ENCODE measurements at regions not wholly inside any gene's neighbourhood (a gene's known extent, or its start where the extent isn't known, plus 50 kb on each side); places are given as distances from the start of the nearest gene placed in this dataset.

DNA sequence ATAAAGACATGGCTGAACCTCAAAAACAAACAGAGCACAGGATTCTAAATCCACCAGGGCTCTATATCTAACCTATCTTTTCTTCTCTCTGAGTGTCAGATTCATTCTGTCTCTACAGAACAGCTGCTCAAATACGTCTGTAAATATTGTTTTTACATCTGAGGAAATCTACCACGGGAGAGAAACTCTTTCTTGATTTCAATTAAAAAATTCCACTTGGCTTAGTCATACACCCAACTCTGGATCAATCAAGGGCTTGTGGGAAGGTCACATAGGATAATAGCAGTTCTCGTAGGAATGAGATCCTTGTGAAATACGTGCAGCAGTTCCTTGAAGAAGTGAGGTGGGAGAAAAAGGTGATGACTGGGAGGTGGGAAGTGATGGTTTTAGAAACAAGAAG lies 1355.7 kb upstream of the ADGRL2 start:
- no peak for ATAC-seq
- no peak for DNase-seq
- intact Hi-C loops (cut with DNase I, micrococcal nuclease), result no loop called here

DNA sequence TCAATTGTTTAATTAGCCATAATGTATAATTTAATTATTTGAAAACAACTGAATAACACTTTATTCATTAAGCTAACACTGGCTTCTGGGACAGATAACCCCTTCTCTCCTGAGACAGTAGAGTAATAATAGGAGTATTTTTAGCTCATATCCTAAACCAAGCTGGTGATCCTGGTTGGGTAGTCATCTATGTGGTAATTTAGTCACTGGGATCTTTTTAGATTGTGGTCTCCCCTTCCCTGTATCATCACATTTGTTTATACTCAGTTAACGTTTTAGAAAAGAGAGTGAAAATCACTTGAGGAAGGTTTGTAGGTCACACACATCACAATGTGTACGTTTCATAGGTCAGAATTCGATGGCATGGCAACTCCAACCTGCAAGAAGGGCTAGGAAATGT lies 1356.6 kb upstream of the ADGRL2 start:
- intact Hi-C loops (cut with DNase I, micrococcal nuclease), result no loop called here
- ATAC-seq, result no peak
- no peak for DNase-seq

DNA sequence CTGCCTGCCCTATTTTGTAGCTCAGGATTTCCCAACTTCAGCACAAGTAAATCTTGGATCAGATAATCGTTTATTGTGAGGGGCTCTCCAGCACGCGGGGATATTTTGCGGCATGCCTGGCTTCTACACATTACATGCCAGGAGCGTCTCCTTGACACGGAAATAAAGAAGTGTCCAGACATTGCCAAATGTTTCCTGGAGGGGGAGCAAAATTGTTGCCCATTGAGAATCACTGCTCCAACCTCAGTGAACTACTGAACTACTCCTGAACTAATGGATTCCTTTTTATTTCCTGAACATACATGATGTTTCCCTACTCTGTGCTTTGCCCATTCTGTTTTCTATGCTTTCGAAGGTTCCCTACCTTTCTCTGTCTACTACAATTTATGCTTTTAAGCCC lies 1359.1 kb upstream of the ADGRL2 start:
- DNase-seq, result no peak
- ATAC-seq, result no peak
- intact Hi-C loops (cut with DNase I, micrococcal nuclease), result no loop called here

DNA sequence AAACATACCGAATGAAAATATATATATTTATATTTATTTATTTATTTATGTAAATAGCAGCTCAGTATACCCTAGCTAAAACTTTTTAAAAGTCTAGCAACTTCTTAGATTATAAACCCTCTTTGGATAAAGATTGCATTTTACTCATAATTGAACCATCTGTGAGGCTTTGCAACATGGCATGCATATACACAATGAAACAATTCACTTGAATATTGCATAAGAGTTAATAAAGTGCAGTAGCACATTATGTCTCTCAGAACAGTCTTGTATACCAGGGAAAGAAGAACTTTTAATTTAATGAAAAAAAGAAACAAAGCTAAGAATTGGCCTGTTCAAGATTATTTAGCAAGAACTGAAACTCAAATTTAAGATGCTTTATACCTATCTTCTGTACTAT lies 1363.9 kb upstream of the ADGRL2 start:
- no peak for DNase-seq
- intact Hi-C loops (cut with DNase I, micrococcal nuclease), result no loop called here
- no peak for ATAC-seq

DNA sequence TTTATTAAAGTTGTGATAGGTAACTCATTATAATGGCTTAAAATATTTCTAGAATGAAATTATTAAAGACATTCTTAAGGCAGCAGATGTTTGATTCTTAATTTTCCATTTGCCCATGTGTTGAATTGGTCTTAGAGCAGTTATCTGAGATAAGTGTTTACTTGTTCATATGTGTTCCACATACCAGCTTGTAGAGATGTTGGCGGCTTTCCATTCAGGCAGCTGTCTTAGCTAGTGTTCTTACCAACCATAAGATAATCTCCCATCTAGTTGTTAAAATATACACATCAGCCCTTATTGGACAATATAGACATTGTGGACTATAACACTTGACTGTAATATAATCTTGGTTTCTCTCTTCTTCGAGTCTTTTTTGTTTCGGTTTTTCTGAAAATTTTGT lies 1372.9 kb upstream of the ADGRL2 start:
- DNase-seq (no peak), ATAC-seq (no peak)
- intact Hi-C loops (cut with DNase I, micrococcal nuclease), result no loop called here

DNA sequence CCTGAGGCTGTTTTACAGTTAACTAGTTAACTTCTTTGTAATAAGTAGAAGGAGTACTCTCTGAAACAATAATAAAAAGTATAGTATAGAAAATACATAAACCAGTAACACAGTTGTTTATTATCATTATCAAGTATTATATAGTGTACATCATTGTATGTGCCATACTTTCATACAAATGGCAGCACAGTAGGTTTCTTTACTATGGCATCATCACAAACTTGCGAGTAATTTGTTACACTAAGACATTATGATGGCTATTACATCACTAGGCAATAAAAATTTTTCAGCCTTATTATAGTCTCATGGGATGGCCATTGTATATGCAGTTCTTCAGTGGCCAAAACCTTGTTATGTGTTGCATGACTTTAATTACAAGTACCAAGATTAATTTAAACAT lies 1376.5 kb upstream of the ADGRL2 start:
- intact Hi-C loops (cut with DNase I, micrococcal nuclease), result no loop called here
- ATAC-seq, result no peak

DNA sequence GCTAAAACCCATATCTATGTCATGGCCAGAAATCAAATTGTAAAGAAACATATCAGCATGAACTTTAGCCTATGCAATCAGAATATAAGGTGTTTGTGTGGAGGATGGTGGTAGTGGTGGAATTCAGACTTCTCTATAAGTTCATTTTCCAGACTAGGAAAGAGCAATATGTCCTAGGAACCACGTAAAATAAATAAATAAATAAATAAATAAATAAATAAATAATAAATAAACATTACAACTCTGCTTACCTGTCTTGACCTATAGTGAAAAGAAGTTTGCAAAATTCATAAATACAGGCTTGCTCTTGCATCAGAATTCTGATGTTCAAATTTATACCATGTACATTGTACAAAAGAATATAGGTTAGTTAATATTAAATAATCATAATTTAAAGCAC lies 1382.6 kb upstream of the ADGRL2 start:
- intact Hi-C loops (cut with DNase I, micrococcal nuclease), result no loop called here
- ATAC-seq, result no peak
- DNase-seq, result no peak

More for the DNA sequence above, 1376.5 kb upstream of the ADGRL2 start:
- no peak for DNase-seq

DNA sequence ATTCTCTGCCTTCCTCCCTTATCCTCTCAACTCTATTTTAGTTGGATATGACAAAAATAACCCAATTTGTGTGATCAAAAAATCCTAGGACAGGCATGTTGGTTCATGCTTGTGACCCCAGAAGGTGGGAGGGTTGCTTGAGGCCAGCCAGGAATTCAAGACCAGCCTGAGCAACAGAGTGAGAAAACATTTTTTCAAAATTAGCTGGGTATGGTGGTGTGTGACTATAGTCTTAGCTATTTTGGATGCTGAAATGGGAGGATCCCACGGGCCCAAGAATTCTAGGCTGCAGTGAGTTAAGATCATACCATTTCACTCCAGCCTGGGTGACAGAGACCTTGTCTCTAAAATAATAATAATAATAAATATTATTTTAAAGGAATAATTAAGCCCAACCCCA lies 1383.1 kb upstream of the ADGRL2 start:
- intact Hi-C loops (cut with DNase I, micrococcal nuclease), result no loop called here
- ATAC-seq (no peak), DNase-seq (no peak)

DNA sequence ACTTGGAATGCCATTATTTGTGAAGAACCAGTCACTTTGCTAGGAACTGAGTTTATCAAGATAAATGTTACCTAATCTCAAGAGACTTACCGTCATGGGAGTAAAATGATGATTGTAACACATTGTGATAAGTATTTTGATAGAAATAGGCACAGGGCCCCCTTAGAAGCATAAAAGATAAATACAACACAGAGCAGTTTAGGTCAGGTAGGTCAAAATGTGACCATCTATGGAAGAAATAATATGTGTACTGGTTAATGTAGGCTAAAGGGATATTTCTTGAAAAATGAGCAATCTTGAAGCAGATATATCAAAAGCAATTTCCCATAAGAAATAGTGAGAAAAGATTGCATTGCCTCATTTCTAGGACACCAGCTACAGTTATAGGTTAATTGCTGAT lies 1386.8 kb upstream of the ADGRL2 start:
- intact Hi-C loops (cut with DNase I, micrococcal nuclease), result no loop called here
- DNase-seq (no peak), ATAC-seq (no peak)

DNA sequence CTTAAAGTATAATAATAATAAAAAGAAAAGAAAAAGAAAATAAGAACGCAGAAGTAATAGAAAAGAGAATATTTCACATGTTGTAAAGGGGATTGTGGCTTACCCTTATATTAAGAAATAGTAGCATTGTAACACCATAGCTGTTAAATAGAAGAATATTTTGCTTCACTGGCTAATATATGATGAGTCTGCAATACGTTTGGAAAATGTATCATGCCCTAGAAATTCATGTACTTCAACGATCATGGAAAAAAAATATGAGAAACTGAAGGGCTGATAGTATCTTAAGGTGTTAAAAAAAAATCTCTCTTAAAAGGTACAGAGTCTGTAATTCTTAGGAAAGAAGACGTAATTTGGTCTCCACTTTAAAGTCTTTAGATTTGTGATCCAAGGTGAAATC lies 1390.5 kb upstream of the ADGRL2 start:
- no peak for DNase-seq
- intact Hi-C loops (cut with DNase I, micrococcal nuclease), result no loop called here
- no peak for ATAC-seq

DNA sequence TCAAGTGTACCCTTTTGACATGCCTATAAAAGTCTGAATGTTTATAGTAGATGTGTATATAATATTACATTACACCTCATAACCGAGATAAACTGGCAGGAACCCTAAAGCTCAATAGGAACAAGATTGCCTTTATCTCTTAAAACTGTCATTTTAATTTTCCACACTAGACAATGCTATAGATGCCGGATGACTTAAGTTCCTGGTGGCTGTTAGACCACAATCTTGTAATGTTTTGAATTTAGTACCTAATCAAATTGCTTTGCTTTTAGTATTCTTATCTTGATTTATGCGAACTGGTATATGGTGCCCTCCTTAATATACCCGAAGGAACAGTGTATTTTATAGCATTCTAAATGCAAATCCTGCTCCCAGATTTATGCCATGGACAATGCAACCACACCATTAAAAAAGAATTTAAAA lies 1397.0 kb upstream of the ADGRL4 start:
- ATAC-seq, result peak; percentile 76
- DNase-seq, result no peak
- intact Hi-C loops (cut with DNase I, micrococcal nuclease), result no loop called here

DNA sequence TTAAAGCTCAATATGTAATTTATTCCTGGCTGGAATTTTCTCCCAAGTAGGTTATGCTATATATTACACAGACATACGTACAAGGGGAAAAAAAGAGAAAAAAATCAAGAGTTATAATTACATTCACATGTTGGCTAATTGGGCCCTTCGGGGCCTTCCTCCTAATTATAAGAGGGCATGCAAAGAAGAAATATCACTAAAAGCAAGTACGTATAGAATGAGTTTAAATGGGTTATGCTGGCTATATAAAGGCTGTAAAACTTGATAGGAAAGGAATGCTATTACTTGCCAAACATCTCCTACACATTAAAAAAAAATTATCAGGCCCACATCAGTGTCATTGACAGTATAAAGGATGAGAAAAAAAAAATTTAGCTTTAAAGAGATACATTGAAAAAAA lies 1396.1 kb upstream of the ADGRL4 start:
- intact Hi-C loops (cut with DNase I, micrococcal nuclease), result no loop called here
- ATAC-seq (no peak), DNase-seq (no peak)

DNA sequence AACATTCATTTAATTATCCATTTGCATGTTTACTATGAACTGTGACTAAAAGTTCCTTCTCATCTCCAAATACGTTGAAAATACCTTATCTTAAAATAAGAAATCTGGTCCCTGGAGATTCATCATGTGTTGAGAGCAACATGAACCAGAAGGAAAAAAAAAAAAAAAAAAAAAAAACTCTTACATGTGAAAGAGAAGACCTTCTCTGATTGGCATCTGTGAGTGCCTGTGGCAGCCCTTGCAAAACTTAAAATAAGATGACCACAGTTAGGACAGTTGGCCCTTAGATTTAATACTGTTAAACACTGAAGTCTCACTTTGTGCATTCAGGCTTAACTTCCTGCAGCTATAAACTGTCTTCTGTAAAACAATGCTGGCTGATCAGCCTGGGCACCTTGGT lies 1395.2 kb upstream of the ADGRL4 start:
- intact Hi-C loops (cut with DNase I, micrococcal nuclease), result no loop called here
- no peak for DNase-seq

DNA sequence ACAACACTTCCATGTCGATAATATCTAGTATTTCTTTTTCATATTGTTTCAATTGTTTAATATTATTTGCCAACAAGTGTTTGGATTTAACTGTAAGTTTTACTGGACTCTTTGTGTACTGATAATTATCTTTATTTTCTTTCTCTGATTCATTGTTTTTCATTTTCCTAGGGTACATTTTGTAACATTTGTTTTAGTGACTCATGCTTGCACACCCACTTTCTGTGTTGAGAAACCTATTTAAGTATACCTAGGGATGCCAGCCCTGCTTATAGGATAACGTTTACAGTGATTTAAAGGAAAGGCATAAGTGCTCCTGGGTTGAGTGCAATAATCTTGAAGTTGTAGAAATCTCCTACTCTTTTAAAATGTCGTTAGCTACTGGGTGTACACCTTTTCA lies 1386.0 kb upstream of the ADGRL4 start:
- DNase-seq, result no peak
- intact Hi-C loops (cut with DNase I, micrococcal nuclease), result no loop called here
- ATAC-seq, result no peak

More for the DNA sequence above, 1395.2 kb upstream of the ADGRL4 start:
- ATAC-seq, result no peak

DNA sequence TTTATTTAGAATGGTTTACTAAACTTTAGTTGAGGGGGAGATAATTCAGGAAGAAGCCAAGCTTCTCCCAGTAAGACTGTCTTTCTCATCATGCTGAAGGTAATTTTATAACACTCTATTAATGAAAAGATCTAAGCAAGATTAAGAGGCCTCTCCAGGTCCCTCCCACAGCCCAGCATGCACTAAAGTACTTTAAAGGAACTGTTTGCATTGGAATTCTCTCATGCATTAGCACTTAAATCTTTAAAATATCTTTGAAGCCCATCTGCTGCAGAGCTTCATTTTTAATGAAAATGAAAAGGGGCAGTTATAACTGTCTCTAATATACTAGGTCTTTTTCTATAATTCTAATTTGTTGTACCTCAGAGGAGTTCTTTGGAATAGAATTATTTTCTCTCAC lies 1379.1 kb upstream of the ADGRL4 start:
- ATAC-seq (no peak), DNase-seq (no peak)
- intact Hi-C loops (cut with DNase I, micrococcal nuclease), result no loop called here

DNA sequence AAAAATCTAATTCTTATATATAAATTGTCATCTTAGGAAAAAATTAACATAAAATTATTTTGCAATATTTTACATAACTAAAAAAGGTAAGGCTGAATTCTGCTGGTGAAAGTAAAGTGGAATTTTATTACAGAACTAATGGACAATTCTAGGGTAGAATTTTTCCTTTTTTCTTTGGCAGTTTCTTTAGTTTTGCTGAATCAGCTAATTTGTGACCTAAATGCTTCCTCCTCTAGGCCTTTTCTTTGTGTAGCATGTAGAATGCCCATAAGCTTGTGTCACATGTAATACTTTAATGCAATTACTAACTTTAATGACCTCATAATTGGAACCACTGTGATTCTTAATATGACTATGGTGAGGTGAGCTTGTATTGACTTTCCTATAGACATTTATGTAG lies 1378.4 kb upstream of the ADGRL4 start:
- ATAC-seq, result no peak
- intact Hi-C loops (cut with DNase I, micrococcal nuclease), result no loop called here
- DNase-seq, result no peak

DNA sequence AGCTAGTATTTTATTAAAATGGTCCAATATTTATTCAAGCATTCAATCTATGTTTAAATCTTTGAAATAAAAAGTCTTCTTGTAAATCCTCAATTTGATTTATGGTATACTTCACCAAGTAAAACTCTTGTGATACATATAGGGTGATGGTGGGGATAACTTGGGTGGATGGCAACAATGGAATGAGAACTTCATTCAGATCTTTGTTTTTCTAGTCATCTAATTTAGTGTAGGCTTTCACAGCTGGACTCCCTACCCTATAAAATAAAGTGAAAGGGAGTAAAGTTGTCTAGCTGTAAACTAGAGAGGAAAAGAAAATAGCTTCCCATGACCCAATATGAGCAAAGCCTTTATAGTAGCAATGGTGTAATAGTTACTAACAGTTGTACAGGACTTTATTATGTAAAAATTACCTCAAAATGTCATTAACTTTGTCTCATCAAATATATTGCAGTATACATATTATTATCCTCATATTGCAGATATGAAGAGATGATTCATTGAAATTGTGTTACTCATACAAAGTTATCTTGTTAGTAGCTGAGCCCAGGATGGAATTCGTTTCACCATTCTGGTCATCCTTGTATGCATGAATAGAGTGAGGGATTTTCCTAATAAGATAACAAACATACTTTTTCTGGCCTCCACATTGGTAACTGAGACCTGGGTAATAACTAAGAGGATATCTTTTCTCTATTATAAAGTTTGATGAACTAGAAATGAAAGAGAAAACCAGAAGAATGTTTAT lies 1377.7 kb upstream of the ADGRL4 start:
- DNase-seq, result no peak
- ATAC-seq, result no peak
- intact Hi-C loops (cut with DNase I, micrococcal nuclease), result no loop called here

DNA sequence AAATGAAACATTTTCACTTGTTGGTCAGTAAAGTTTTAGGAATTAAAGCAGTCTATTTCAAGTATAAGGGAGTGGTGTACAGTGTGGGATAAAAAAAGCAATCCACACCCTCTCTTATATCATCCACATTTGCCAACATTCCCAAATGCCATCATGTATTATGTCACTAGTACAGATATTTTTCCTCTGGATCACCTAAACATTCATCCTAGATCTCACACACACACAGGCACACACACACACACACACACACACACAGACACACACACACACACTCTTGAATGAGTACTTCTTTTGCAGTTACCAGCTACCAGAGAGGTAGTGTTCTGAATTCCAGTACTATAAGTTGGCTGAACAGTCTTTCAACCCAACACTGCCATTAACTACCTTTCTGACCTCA lies 1369.1 kb upstream of the ADGRL4 start:
- DNase-seq (no peak), ATAC-seq (no peak)
- intact Hi-C loops (cut with DNase I, micrococcal nuclease), result no loop called here

DNA sequence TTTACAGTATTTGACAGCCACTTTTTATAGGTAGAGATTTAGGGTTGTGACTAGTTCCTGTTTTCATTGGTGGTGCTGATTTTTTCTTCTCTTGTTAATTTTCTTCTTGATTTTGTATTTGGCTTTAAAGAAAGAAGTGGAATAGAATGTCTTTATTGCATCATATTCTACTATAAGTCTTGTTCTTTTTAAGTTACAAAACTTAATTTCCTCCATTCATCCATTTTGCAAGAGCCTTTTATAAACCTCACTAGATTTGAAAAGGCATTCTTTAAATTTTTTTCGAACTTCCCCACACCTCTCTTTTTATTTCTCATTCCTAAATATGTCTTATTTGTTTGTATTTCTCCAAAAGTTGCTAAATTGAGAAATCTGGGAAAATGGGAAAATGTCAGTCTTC lies 1368.6 kb upstream of the ADGRL4 start:
- ATAC-seq (no peak), DNase-seq (no peak)
- intact Hi-C loops (cut with DNase I, micrococcal nuclease), result no loop called here

DNA sequence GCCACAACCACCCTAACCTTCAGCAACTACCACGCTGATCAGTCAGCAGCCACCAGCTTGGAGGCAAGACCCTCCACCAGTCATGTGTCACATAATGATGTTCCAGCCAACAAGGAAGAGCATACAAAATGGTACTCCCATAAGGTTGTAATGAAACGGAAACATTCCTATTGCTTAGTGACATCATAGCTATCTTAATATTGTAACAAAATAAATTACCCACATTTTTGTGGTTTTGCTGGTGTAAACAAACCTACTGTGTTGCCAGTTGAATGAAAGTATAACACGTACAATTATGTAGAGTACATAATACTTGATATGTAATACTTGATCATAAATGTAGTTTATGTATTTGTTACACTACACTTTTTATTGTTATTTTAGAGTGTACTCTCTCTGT lies 1363.2 kb upstream of the ADGRL4 start:
- intact Hi-C loops (cut with DNase I, micrococcal nuclease), result no loop called here
- ATAC-seq (no peak), DNase-seq (no peak)

DNA sequence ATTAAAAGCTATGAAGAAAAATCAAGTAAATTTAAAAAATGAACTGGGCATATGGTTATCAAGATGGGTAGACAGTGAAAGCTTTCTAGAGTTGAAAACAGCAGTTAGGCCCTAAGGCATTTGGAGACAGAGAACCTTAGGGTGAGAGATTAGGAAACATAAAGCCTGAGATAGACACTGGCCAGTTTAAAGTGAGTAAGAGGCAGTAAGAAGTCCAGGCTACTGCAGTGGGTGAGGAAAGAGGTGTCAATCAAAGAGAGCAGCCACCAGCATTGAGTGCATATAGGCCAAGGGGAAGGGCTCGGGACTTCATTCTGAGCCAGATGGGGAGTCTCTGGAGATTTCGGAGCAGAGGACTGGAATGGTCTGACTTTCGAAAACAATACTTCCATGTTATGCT lies 1360.5 kb upstream of the ADGRL4 start:
- ATAC-seq (no peak), DNase-seq (no peak)
- intact Hi-C loops (cut with DNase I, micrococcal nuclease), result no loop called here

Data from left colon (tissue), 2 donors.